ENCODE measurements at regions not wholly inside any gene's neighbourhood (a gene's known extent, or its start where the extent isn't known, plus 50 kb on each side); places are given as distances from the start of the nearest gene placed in this dataset.

- TF ChIP-seq YY1 (IDR thresholded peaks at IDR 0.05; ENCODE audit: insufficient read depth, insufficient read length) (no peak), SUZ12 (IDR thresholded peaks at IDR 0.05; ENCODE audit: extremely low read depth, insufficient read depth, insufficient read length) (no peak)
Measured at GRCh38 chr12:88793096-88793495, 212.8 kb upstream of the KITLG start.
